Endothelial cell of umbilical vein (primary cell): ENCODE measurements at regions not wholly inside any gene's neighbourhood (a gene's known extent, or its start where the extent isn't known, plus 50 kb on each side); places are given as distances from the start of the nearest gene placed in this dataset.

Experiments used
- BruUV-seq: library from RNA; stranded (reverse); fragments of 400-500 nt; replicated peaks from 2 replicates; lab custom pipeline; 2021; lab: Mats Ljungman, UMichigan
- CTCF ChIA-PET: fragments of 300-600, 350-600 bp; sonication (Branson Sonifier 250); formaldehyde crosslinking; loops from one replicate; lab custom pipeline; 2021; ENCODE audit warnings: antibody characterized with exemption, inconsistent platforms; lab: Charles Lee
- POLR2A ChIA-PET: fragments of 300-600, 350-600 bp; sonication (Branson Sonifier 250); formaldehyde crosslinking; loops from one replicate; lab custom pipeline; 2021; ENCODE audit warnings: antibody characterized with exemption, inconsistent platforms; lab: Charles Lee
- DNase-seq: peaks from one replicate; pipeline ENCODE4 v3.0.0-alpha.2; 2011; ENCODE audit warnings: low read depth, low spot score
- FAIRE-seq: peaks from 2 replicates; lab custom pipeline; 2011; peaks lifted over from hg19 to GRCh38; lab: Jason Lieb, UNC
- H2AFZ ChIP-seq: 2 replicates; pipeline ENCODE4 v1.6.0; 2012; ENCODE audit warnings: low read depth, low read length, control low read depth, inconsistent platforms
- H3K27ac ChIP-seq: 2 replicates; pipeline ENCODE4 v1.5.1; 2011; ENCODE audit warnings: low read depth, mild to moderate bottlenecking, control low read depth, low read length, moderate library complexity; ENCODE audit not compliant: insufficient read depth
- H3K27me3 ChIP-seq, 2 experiments: 2 replicates each; pipeline versions ENCODE4 v1.6.0 to v1.6.1; 2011; ENCODE audit warnings: low read length in 2 of 2, mixed read lengths in 1 of 2; ENCODE audit not compliant: control insufficient read depth in 2 of 2, insufficient read depth in 2 of 2
- H3K36me3 ChIP-seq, 2 experiments: 2 replicates in 1 of 2; 3 replicates in 1 of 2; pipeline ENCODE4 v1.5.1; 2011; ENCODE audit warnings: low read length in 2 of 2, mild to moderate bottlenecking in 1 of 2, moderate library complexity in 1 of 2; ENCODE audit not compliant: control insufficient read depth in 2 of 2, insufficient read depth in 2 of 2; ENCODE audit errors: extremely low read depth in 1 of 2
- H3K4me1 ChIP-seq: 3 replicates; pipeline ENCODE4 v1.5.1; 2011; ENCODE audit warnings: mild to moderate bottlenecking, low read length; ENCODE audit not compliant: control insufficient read depth, insufficient read depth; ENCODE audit errors: extremely low read depth
- H3K4me2 ChIP-seq: 2 replicates; pipeline ENCODE4 v1.6.1; 2011; ENCODE audit warnings: low read length, control low read depth, mixed read lengths; ENCODE audit not compliant: insufficient read depth
- H3K4me3 ChIP-seq, 3 experiments: fragments of 200-600 bp in 1 of 3; sonication (generic), shearing (Covaris generic) in 1 of 3; replicated peaks in 1 of 3; 2 replicates each; pipeline ENCODE4 v1.5.1; 2011 to 2016; ENCODE audit warnings: control low read depth in 3 of 3, low read length in 3 of 3, mild to moderate bottlenecking in 2 of 3, inconsistent platforms in 1 of 3, low read depth in 1 of 3, moderate library complexity in 1 of 3; ENCODE audit not compliant: insufficient read depth in 1 of 3
- H3K79me2 ChIP-seq: 2 replicates; pipeline ENCODE4 v1.6.0; 2012; ENCODE audit warnings: low read length, inconsistent platforms; ENCODE audit not compliant: control insufficient read depth, insufficient read depth
- H3K9ac ChIP-seq: replicated peaks from 2 replicates; pipeline ENCODE3; 2011; ENCODE audit warnings: low read length, control low read depth; ENCODE audit not compliant: insufficient read depth; ENCODE audit errors: extremely low read depth
- H3K9me1 ChIP-seq: replicated peaks from 3 replicates; pipeline ENCODE4 v1.6.0; 2011; ENCODE audit warnings: mild to moderate bottlenecking, low read length; ENCODE audit not compliant: control insufficient read depth, insufficient read depth; ENCODE audit errors: extremely low read depth
- H3K9me3 ChIP-seq: replicated peaks from 2 replicates; pipeline ENCODE4 v1.5.1; 2012; ENCODE audit warnings: low read length, inconsistent platforms; ENCODE audit not compliant: control insufficient read depth, insufficient read depth
- H4K20me1 ChIP-seq: replicated peaks from 2 replicates; pipeline ENCODE3; 2011; ENCODE audit warnings: mild to moderate bottlenecking, low read length; ENCODE audit not compliant: control insufficient read depth, insufficient read depth; ENCODE audit errors: extremely low read depth
- CTCF ChIP-seq, 2 donors: IDR thresholded peaks; 1 replicate in 1 of 2; 2 replicates in 1 of 2; pipeline ENCODE4 v1.5.1; 2011; ENCODE audit warnings: low read length in 2 of 2, mild to moderate bottlenecking in 2 of 2, moderate library complexity in 2 of 2, control low read depth in 1 of 2, inconsistent platforms in 1 of 2, low read depth in 1 of 2; ENCODE audit not compliant: insufficient read depth in 1 of 2; ENCODE audit errors: extremely low read depth in 1 of 2
- EZH2 ChIP-seq: IDR thresholded peaks from 2 replicates; pipeline ENCODE4 v1.6.1; 2012; ENCODE audit warnings: borderline replicate concordance, low read depth, mild to moderate bottlenecking, moderate library complexity, low read length, inconsistent platforms; ENCODE audit not compliant: severe bottlenecking
- FOS ChIP-seq: IDR thresholded peaks from 2 replicates; pipeline ENCODE4 v1.6.1; 2011; ENCODE audit warnings: mild to moderate bottlenecking, low read length, moderate library complexity, borderline replicate concordance; ENCODE audit not compliant: insufficient read depth
- GATA2 ChIP-seq: IDR thresholded peaks from 2 replicates; pipeline ENCODE4 v1.7.0; 2011; ENCODE audit warnings: low read depth, mild to moderate bottlenecking, moderate library complexity, mixed read lengths, low read length; ENCODE audit not compliant: insufficient read length, insufficient read depth
- JUN ChIP-seq: IDR thresholded peaks from 2 replicates; pipeline ENCODE4 v1.6.1; 2011; ENCODE audit warnings: borderline replicate concordance, low read depth; ENCODE audit not compliant: insufficient read length, insufficient read depth
- MYC ChIP-seq: IDR thresholded peaks from one replicate; pipeline ENCODE4 v1.6.1; 2011; ENCODE audit warnings: mild to moderate bottlenecking, low read depth, low read length
- POLR2A ChIP-seq: IDR thresholded peaks from 2 replicates; pipeline ENCODE4 v1.6.1; 2012; ENCODE audit warnings: low read depth, mild to moderate bottlenecking, control low read depth, low read length
- POLR2AphosphoS5 ChIP-seq: IDR thresholded peaks from 2 replicates; pipeline ENCODE4 v1.6.1; 2012; ENCODE audit warnings: low read depth, mild to moderate bottlenecking, control low read depth, low read length, moderate library complexity; ENCODE audit not compliant: insufficient read depth
- dilution Hi-C: fragments of 300-500 bp; cut with MboI; formaldehyde crosslinking; loops from one replicate; pipeline ENCODE4 v1.15.0; 2019; ENCODE audit warnings: low sequenced_read_pairs; ENCODE audit not compliant: extremely low pct_ligation_motif_present
- intact Hi-C: fragments of 100-400 bp; cut with micrococcal nuclease; formaldehyde crosslinking; loops from one replicate; pipeline ENCODE4 v1.10.0; 2022
- TF ChIP-seq, protein P1 (sequence below): IDR thresholded peaks from 2 replicates; pipeline ENCODE4 v1.6.1; 2011; ENCODE audit not compliant: insufficient read depth, insufficient read length

DNA sequence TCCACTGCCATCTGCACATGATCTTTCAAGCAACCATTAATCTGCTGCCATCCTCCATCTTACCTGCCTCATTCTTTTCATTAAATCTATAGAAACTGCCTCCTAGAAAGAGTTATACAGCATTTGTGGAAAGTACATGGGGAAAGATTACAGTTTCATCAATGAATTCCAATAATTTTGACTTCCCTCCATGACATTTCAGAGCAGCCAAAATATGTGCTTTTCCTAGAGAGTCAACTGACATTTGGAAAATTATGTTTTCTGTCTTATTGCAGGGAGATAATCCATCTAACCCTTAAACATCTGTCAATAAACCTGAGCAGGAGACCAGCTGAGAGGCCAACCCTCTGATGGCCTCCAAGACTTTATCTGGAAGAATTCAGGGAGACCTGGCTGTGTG is 147.0 kb upstream of the CDH5 start:
- DNase-seq (no peak), FAIRE-seq (no peak)
- dilution Hi-C loops (no loop called here), intact Hi-C loops (no loop called here)
- no peaks in the 10 kb centered on the region for H4K20me1 ChIP-seq
- ChIA-PET POLR2A (no interaction called here), CTCF (no interaction called here)
- H3K4me2 ChIP-seq = no peak overlapping the region
- H3K36me3 ChIP-seq = no peaks in the 10 kb centered on the region
- TF ChIP-seq CTCF (IDR thresholded peaks at IDR 0.05; ENCODE audit: extremely low read depth in 1 of 2, insufficient read depth in 1 of 2, low read depth in 1 of 2, low read length in 2 of 2) (no peak), FOS (no peak), JUN (no peak), EZH2 (no peak), POLR2AphosphoS5 (no peak), POLR2A (no peak), GATA2 (no peak), MYC (no peak)
- TF ChIP-seq, protein P1, sequence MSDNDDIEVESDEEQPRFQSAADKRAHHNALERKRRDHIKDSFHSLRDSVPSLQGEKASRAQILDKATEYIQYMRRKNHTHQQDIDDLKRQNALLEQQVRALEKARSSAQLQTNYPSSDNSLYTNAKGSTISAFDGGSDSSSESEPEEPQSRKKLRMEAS = no peak
- no peaks in the 10 kb centered on the region for H3K27me3 ChIP-seq
- no peak overlapping the region for H3K4me3 ChIP-seq
- no peaks in the 10 kb centered on the region for H3K79me2 ChIP-seq
- no TSS peak for BruUV-seq
- no peak overlapping the region for H3K27ac ChIP-seq
- H3K9ac ChIP-seq = no peak overlapping the region
- H3K9me3 ChIP-seq = no peaks in the 10 kb centered on the region
- no peaks in the 10 kb centered on the region for H3K4me1 ChIP-seq
- H2AFZ ChIP-seq = no peak overlapping the region
- H3K9me1 ChIP-seq = no peaks in the 10 kb centered on the region
